ENCODE measurements at regions not wholly inside any gene's neighbourhood (a gene's known extent, or its start where the extent isn't known, plus 50 kb on each side); places are given as distances from the start of the nearest gene placed in this dataset.

DNA sequence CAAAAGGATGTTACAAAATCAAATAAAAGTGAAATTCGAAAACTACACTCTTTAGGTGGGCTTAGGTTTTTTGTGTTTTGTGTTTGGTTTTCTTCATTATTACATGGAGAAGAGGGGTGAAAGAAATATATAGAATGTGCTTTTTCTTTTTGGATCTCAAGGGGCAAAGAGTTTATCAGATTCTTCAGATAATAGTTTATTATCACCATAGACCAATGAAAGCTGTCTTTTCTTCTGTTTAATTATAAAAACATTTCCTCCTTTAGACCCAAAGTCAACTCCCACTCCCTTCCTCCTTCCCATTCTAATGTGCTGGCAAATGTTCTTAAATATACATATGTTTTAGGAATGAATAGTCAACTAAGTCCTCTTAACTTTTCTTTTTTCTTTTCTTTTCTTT lies 167.6 kb downstream of the AKR1D1 start:
- H3K4me2 ChIP-seq (replicated peaks; ENCODE audit: low read depth, low read length, poor library complexity, severe bottlenecking): no peak overlapping the region
- H3K9me3 ChIP-seq (ENCODE audit: control extremely low read depth in 1 of 3, control insufficient read depth in 2 of 3, insufficient read depth in 1 of 3, low read length in 2 of 3): peaks cover 0 to 5% (median 3%) of the 10 kb centered on the region in 3 donors
- H2AFZ ChIP-seq (ENCODE audit: insufficient read depth, low read depth, low read length, poor library complexity, severe bottlenecking): no peak overlapping the region
- H3K4me3 ChIP-seq (ENCODE audit: control extremely low read depth in 1 of 5, extremely low read depth in 1 of 5, insufficient read depth in 1 of 5, low read depth in 2 of 5, low read length in 4 of 5): no peak overlapping the region
- no CpG with 5 or more reads among the region's 1 CpG for WGBS (ENCODE audit: insufficient coverage)
- H3K9ac ChIP-seq (ENCODE audit: low read length): no peak overlapping the region
- TF ChIP-seq EZH2 (IDR thresholded peaks at IDR 0.05; ENCODE audit: borderline replicate concordance, insufficient read depth, low read depth, low read length, poor library complexity, severe bottlenecking): no peak
- no peak for TF ChIP-seq CTCF (IDR thresholded peaks at IDR 0.05)
- CTCF ChIA-PET: no interaction called here
- no peaks in the 10 kb centered on the region for H3K27me3 ChIP-seq (replicated peaks in 1 of 4; ENCODE audit: control extremely low read depth in 1 of 4, control insufficient read depth in 3 of 4, insufficient read depth in 4 of 4, low read length in 3 of 4)
- no peak for DNase-seq
- intact Hi-C loops (cut with micrococcal nuclease): no loop called here
- no peaks in the 10 kb centered on the region for H3K4me1 ChIP-seq (ENCODE audit: control insufficient read depth in 2 of 2, insufficient read depth in 2 of 2, low read length in 2 of 2)
- ATAC-seq (ENCODE audit: low read depth): no peak
- Mint-ChIP-seq H3K27ac (no peak overlapping the region), H3K9me3 (ENCODE audit: insufficient read depth) (peaks cover 4% of the 10 kb centered on the region), H3K4me1 (no peaks in the 10 kb centered on the region), H3K27me3 (no peaks in the 10 kb centered on the region), H3K4me3 (no peak overlapping the region)
- H3K27ac ChIP-seq (ENCODE audit: low read length in 2 of 2): no peak overlapping the region
- H3K36me3 ChIP-seq (replicated peaks in 1 of 2; ENCODE audit: control extremely low read depth in 1 of 2, control insufficient read depth in 1 of 2, extremely low read depth in 1 of 2, insufficient read depth in 2 of 2, low read length in 1 of 2): no peaks in the 10 kb centered on the region
- POLR2A ChIA-PET: no interaction called here
- H4K20me1 ChIP-seq (ENCODE audit: control insufficient read depth, insufficient read depth, low read length, poor library complexity, severe bottlenecking): no peaks in the 10 kb centered on the region
- H3K79me2 ChIP-seq (ENCODE audit: control insufficient read depth, insufficient read depth, low read length): no peaks in the 10 kb centered on the region

GRCh38 chr7:138244606-138245005 lies 168.3 kb downstream of the AKR1D1 start:
- no peaks in the 10 kb centered on the region for H3K4me1 Mint-ChIP-seq
- no peak for TF ChIP-seq CTCF (IDR thresholded peaks at IDR 0.05)
- TF ChIP-seq EZH2 (IDR thresholded peaks at IDR 0.05; ENCODE audit: borderline replicate concordance, insufficient read depth, low read depth, low read length, poor library complexity, severe bottlenecking): no peak
- POLR2A ChIA-PET: no interaction called here

More at GRCh38 chr7:138244606-138245005, 168.3 kb downstream of the AKR1D1 start:
- no peaks in the 10 kb centered on the region for H3K4me1 ChIP-seq (ENCODE audit: control insufficient read depth in 2 of 2, insufficient read depth in 2 of 2, low read length in 2 of 2)
- H3K27ac Mint-ChIP-seq: no peak overlapping the region
- no peaks in the 10 kb centered on the region for H4K20me1 ChIP-seq (ENCODE audit: control insufficient read depth, insufficient read depth, low read length, poor library complexity, severe bottlenecking)
- no peaks in the 10 kb centered on the region for H3K27me3 ChIP-seq (replicated peaks in 1 of 4; ENCODE audit: control extremely low read depth in 1 of 4, control insufficient read depth in 3 of 4, insufficient read depth in 4 of 4, low read length in 3 of 4)
- H3K4me3 ChIP-seq (ENCODE audit: control extremely low read depth in 1 of 5, extremely low read depth in 1 of 5, insufficient read depth in 1 of 5, low read depth in 2 of 5, low read length in 4 of 5): no peak overlapping the region
- no peaks in the 10 kb centered on the region for H3K79me2 ChIP-seq (ENCODE audit: control insufficient read depth, insufficient read depth, low read length)
- no peaks in the 10 kb centered on the region for H3K36me3 ChIP-seq (replicated peaks in 1 of 2; ENCODE audit: control extremely low read depth in 1 of 2, control insufficient read depth in 1 of 2, extremely low read depth in 1 of 2, insufficient read depth in 2 of 2, low read length in 1 of 2)
- H3K27ac ChIP-seq (ENCODE audit: low read length in 2 of 2): no peak overlapping the region
- H3K9ac ChIP-seq (ENCODE audit: low read length): no peak overlapping the region
- H3K27me3 Mint-ChIP-seq: no peaks in the 10 kb centered on the region
- peaks cover 0 to 5% (median 3%) of the 10 kb centered on the region in 3 donors for H3K9me3 ChIP-seq (ENCODE audit: control extremely low read depth in 1 of 3, control insufficient read depth in 2 of 3, insufficient read depth in 1 of 3, low read length in 2 of 3)
- H3K9me3 Mint-ChIP-seq (ENCODE audit: insufficient read depth): peaks cover 4% of the 10 kb centered on the region
- no peak overlapping the region for H3K4me2 ChIP-seq (replicated peaks; ENCODE audit: low read depth, low read length, poor library complexity, severe bottlenecking)
- CTCF ChIA-PET: no interaction called here
- no peak overlapping the region for H2AFZ ChIP-seq (ENCODE audit: insufficient read depth, low read depth, low read length, poor library complexity, severe bottlenecking)
- WGBS (ENCODE audit: insufficient coverage): 91% methylated on average over 4 of the region's 5 CpGs
- no peak for DNase-seq
- no peak for ATAC-seq (ENCODE audit: low read depth)
- intact Hi-C loops (cut with micrococcal nuclease): no loop called here
- H3K4me3 Mint-ChIP-seq: no peak overlapping the region
